ENCODE measurements at regions not wholly inside any gene's neighbourhood (a gene's known extent, or its start where the extent isn't known, plus 50 kb on each side); places are given as distances from the start of the nearest gene placed in this dataset.
"Not testable (repeated sequence)": the region's sequence is repeated elsewhere in the genome, so short reads cannot be mapped to it uniquely, and the experiment has no call there.

DNA sequence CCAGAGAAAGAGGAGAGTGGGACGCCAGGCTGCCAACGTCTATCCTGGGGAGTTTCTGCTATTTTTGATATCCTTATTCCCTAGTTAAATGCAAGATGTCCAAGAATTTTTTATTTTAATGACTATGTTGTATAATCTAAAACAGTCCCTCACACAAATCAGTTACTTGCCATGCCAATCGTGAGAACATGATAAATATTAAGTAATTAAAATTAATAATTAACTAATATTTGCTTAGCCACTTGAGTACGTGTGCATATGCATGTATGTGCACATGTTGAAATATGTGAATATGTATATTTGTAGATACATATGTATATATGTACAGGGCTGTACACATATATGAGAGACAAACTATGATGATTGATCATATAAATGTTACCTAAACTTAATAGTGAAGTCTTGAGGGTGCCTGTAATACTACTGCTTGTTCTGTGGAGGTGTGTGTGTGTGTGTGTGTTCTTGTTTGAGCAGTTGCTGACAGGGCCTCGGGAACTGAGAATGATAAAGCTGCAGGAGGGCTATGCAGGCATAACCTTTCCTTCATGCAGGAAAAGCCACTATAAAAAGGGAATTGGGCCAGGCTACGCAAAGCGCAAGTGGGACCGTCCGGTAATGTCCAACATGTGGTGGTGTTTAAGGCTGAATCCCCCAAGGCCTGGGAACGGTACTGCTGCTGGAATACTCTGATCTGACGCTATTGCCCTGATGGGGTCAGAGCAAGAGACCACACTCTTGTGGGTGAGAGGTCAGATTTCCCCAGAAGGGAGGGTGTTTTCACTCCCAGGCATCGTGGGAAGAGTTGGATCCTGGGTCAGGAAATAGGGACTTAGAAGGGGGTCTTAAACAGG is 148.3 kb upstream of the TBX18 start:
- no peak for DNase-seq

DNA sequence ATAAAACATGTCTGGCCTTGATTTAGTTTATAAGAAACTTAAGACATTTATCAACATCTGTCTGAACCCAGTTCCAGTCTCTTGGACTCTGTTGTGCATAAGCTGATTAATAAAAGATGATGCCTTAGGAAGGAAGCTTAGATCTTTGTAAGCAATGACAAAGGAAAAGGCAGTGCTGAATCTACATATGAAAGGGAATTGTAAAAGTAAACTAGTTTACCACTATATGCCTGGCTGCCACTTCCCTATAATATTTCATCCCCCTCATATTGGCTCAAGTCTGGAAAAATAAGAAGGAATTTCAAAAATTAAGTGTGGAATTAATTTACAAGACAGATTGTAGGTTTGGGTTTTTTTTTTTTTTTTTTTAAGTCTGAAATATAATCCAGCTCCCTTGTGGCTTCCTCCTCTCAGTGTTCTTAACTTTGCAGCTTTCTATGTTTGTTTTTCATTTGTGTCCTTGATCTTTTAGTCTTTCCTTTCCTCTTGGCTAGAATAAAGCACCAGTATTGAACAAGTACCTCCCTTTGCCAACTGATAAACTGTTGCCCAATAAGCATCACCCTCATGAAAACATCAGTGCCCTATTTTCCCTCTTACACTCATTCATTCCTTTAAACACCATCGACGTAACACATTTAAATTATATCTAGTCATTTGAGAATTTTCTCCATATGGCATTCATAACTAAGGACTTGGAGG is 146.7 kb upstream of the TBX18 start:
- DNase-seq: no peak

DNA sequence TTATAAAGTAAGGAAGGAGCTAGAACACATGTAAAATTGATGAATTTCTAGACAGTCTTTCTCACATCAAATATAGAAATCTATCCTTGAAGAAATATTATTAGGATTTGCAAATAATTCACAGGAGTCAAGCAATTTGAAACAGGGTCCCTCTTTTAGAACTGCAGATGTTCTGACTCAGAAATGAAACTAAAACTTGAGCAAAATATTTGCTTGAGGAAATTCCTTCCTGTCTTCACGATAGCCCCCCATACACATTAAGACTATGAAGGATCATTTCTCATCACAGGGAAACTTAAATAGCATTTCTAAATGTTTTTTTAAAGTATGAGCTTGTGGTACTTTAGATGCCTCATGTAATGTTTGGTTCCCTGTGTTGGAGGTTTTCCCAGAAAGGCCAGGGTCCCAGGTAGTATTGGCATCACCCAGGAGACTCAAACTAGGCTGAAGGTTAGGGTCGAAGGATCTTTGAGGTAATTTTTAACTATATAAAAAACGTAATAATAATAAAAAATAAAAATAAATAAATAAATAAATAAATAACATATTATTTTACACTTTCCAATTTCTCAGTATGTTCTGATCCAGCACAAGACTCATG is 144.0 kb upstream of the TBX18 start:
- no peak for DNase-seq

DNA sequence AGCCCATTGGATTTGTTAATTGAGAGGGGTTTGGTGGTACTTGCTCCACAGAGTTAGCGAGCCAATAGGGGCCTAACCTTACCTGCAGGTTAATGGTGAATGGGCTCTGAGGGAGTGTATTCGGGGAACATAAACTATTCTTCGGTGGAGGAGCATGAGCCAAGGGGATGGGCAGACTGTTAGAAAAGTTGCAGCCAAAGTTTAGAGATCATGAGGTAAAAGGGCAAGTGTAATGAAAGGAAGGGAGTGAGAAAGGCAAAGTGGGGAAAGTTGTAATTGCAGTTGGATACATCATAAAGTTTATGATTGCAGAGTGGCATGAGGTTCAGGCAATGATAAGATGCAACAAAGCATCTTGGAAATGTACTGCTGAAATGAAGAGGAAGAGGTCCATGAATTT is 142.1 kb upstream of the TBX18 start:
- no peak for DNase-seq

DNA sequence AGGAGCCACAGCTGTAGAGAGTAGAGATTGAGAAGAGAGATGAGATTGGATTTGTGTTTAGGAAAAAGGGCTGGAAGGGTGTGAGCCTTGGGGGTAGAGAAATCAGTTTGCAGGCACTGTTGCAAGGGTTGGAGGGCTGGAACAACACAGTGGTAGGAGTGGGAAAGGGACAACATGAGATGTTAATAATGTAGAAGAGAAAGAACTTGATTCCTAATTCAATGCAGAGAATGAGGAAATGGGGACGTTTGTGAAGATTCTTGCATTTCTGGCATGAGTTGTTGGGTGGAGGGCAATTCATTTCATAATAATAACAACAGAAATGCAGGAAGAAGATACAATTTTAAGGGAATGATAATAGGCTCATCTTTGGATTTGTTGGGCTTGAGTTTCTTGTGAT is 141.4 kb upstream of the TBX18 start:
- DNase-seq: no peak

DNA sequence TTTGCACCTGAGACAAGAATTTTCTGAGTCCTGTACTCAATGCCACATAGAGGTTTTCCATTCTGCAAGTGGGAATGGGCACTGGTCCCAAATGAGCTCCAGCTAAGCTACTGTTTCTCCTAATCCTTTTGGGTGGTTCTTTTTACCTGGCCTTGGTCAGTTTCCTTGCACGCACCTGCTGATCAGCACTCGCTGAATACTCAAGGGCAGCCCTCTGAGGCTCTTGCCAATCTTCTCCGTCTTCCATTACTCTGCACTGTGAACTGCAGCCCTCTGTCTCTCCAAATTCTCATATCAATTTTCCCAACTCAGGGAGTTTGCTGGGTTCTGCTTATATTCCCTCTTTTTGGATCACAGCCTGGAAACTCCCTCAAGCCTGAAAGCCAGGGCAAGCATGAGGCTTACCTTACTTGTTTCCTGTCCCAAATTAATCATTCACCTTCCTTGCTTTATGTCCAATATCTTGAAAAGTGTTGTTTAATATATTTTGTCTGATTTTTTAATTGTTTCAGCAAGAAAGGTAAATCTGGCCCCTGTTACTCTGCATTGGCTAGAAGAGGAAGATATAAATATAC is 138.0 kb upstream of the TBX18 start:
- no peak for DNase-seq

DNA sequence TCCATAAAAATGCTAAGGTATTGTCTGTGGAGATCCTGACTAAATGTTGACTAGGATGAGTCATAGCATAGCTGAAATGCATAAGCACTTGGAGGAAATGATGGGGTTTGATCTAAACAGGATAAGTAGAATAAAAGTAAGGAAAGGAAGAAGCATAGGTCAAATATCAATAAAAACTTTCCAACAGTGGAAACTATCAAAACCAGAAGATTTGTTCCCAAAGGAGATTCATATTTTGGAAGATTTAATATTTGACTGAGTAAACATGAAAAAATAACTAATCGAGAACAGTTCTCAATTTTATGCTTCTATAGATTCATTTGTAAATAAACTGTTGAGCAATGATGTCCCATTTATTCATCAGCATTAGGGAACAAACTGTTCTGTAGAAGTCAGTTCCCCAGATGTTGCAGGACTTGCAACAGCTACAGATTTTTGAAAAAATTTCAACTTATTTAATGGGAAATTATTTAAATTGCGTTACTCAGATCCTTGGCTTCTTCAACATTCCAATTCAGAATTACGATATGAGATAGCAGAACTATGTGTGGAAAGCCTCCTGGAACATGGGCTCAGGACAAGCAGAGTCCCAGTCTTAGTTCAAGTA is 133.7 kb upstream of the TBX18 start:
- no peak for DNase-seq

DNA sequence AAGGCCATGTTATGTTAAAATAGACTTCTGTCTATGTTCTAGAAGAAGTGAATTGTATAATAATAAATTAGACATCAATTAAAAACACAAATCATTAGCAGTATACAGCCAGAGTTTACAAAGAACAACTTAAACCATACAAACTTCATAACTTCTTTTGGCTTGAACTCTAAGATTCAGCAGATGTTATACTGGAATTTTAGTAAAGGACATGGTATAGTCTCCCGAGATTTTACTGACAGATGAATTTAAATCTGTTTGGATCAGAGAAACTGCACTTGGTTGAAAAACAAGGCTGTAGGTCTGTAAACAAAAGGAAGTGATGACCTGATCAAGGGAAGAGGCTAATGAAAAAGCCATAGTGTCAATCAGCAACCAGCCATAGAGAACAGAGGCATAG is 132.6 kb upstream of the TBX18 start:
- DNase-seq: no peak

DNA sequence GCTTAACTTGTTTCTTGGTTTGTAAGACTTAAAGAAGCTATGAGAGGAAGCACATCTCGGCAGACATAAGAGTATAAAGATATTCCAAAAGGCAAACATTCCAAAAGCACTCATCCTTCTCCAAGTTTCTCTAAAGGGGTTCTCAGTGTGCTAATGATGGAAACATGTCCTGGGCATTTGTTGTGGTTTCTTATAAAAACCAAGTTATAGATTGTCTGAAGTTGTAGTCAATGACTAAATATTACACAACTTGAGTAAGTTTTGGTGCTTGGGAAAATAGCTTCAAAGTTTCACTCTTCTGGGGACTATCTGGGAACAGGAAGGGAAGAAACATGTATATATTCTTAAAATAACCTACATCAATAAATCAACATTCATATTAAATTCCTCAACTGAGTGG is 128.3 kb upstream of the TBX18 start:
- no peak for DNase-seq

DNA sequence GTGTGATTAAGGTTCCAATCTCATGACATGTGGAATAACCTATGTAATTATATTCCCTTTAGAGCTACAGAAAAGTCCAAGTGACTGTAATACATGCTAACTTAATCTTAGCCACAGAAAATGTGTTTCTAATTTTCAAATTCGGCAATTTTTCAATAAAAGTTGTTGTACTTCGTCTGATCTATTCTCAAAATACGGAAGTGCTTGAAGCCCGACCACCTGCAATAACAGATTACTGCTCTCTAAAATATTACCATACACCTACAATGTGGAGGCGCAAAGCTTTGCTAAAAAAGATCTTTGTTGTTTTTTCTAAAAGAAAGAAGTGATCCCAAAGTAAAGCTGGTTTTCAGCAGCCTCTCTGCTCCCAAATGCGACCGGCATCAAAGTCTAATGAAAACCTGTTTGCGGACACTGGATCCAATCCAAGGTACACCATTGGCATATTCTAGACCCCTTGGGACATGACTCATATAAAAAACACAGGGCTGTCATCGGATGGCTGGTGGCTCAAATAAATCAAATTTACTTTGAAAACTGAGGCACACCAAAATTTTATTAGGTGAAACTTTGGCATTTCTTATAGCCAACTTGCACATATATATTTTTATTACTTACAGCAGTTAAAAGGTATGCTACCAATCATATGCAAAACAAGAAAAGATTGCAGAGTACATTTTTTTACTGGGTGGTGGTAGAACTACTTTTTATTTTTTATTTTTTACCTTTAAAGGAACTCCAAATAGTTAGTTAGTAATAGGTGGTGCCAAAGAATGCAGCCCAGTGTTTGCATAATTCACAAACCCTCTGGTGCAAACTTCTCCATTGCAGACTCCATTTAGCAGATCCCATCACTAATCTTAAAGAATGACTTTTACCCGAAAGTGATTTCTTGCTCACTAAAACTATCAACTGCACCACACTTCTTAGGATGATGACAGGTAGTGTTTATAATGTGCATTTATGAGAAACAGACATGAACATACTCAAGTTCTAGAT is 118.7 kb upstream of the TBX18 start:
- DNase-seq: no peak

DNA sequence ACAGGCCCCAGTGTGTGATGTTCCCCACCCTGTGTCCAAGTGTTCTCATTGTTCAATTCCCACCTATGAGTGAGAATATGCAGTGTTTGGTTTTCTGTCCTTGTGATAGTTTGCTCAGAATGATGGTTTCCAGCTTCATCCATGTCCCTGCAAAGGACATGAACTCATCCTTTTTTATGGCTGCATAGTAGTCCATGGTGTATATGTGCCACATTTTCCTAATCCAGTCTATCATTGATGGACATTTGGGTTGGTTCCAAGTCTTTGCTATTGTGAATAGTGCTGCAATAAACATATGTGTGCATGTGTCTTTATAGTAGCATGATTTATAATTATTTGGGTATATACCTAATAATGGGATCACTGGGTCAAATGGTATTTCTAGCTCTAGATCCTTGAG is 115.0 kb upstream of the TBX18 start:
- not testable (repeated sequence) for DNase-seq

DNA sequence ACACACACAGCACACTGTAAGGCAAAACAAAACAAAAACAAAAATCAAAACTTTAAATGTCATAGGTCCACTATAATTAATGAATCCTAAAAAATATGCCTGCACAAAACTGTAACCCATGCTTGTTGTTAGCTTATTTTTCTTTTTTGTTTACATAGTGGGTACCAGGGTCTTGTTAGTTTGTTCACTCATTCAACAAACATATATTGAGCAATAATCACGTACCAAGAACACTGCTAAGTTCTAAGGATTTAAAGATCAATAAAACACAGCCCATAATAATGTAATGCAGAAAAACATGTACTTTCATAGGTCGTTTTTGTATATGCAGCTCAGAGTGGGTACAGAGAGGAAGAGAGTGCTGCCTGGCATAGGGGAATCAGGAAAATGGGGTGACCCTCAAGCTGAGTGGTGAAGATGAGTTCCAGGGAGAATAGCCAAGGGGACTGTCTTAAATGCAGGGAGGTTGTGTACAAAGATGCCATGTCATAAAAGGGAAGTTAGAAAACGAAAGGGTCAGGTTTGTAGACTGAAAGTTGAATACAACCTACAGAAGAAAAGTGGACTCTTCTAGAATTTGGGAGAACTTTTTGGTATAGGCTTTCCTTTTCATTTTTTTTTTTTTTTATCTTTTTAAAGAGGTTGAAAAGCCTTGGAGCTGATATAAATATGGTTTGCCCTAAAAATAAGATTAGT is 113.3 kb upstream of the TBX18 start:
- no peak for DNase-seq

DNA sequence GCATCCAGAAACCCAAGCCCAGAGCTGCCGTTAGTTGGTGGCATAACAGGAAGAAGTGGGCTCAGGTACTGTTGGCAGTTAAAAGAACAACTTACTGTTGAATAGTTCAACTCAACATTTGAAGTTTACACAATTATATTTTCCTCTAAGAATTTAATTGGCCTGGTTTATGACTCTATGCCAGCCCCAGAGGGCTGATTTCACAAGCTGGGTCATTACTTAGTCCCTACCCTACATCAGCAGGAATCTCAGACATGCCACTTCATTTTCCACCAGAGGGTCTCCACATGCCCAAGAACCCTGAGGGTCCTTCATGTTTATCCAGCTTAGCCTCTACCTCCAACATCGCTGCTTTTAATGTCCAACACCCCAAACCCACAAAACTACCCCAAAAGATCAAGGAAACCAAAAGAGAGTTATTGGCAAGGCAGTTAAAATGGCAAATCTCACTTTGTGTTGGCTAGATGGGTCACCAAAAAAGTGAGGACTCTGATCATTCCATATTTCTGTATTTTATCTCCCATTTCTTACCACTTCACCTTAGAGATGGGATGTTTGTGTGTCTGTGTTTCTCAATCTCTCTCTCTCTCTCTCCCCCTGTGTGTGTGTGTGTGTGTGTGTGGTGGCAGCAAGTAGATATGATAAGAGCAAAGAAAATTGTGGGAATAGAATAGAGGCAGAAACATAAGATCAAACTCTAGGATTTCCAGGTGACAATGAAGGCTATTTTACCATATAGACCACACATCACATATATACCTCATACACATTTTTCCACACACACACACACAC is 112.5 kb upstream of the TBX18 start:
- DNase-seq: no peak

DNA sequence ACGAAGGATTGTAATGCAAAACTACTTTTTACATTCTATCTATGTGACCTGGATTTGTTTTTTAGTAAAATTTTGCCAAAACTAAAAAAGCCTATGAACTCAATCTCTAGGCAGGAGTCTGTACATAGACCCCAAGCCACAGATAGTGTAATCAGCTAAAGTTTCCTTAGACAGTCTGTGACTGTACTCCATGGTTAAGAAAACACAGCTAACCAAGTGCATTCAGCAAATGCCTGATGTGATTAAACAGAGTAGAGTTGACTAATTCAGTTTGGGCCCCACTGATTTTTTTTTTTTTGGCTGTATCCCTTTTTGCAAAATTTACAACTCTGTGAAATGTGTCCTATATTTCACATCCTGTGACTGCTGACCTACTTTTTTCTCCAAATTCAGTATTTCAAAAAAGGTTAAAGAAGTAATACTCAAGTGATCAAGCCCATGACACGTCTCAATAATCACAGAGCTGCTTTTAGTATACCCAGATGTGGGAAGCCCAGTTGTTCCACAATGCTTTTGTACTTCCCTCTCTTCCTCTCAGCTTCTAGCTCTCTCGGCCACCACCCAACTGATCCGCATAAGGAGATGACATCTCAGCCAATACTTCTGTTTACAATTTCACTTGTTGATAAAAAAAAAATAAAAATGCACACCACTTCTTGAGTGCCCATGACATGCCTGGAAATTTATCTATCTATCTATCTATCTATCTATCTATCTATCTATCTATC is 108.8 kb upstream of the TBX18 start:
- no peak for DNase-seq

DNA sequence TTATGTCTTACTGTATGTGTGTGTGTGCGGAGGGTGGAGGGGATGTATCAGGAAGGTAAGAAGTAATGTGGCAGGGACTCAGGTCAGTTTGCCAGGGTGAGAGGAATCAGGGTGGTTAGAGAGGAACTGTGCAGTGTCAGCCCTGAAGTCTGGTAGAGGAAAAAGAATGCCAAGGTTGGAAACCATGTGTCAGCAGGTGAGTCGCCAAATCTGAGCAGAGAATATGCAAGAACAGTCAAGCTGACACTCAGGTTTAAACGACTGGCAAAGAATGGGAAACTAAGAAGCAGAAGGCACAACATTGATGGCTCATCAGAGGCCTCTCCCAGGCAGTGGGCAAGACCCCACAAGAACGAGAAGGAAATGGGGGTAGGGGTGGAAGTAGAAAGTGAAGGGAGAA is 107.5 kb upstream of the TBX18 start:
- DNase-seq: no peak

DNA sequence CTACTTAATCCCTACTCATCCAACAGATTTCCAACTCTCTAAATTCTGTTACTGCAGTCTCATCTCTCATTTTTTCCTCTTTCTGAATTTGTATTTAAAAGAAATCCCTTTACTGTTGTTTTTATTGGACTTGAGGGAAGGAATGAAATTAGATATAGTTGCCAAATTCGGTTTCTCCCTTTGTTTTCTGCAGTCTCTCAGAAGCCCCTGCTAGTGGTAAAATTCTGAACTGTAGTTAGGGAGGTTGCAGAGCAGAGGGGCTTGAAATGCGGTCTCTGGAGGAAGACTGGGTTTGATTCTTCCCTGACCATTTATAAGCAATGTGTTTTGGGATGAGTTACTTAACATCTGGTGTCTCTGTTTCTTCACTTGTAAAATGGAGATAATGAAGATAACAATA is 106.3 kb upstream of the TBX18 start:
- DNase-seq: no peak

DNA sequence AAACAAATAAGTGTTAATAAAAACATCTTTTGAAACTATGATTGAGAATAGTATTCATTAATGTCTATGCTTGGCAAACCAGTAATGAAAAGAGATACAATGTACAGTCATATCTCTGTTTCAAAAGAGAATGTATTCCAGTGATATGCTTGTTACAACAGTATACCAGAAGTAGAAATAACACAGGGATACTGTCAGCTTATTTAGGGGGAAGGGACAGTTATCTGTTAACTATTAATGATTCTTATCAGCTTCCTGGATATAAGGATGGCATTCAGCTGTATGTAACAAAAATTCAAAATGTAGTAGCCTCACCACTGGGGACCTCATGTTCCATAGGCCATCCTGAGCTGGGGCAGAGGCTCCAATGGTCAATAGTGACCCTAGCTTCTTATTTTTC is 103.8 kb upstream of the TBX18 start:
- DNase-seq: no peak

DNA sequence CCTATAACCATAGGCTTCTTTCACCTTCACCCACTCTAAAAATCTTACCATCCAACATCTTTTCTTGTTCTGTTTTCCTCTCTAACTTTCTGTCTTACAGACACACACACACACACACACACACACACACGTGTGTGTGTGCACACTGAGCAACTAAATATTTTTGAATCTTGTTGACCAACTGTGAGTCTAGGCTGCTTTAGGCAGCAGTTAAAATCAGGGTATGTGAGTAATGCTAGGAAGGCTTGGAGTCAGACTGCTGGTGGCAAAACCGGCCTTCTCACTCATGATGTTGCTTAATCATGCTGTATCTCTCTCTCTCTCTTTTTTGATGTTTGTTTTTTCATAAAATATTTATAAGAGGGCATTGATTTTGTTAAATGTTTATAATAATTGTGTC is 103.1 kb upstream of the TBX18 start:
- DNase-seq: no peak

DNA sequence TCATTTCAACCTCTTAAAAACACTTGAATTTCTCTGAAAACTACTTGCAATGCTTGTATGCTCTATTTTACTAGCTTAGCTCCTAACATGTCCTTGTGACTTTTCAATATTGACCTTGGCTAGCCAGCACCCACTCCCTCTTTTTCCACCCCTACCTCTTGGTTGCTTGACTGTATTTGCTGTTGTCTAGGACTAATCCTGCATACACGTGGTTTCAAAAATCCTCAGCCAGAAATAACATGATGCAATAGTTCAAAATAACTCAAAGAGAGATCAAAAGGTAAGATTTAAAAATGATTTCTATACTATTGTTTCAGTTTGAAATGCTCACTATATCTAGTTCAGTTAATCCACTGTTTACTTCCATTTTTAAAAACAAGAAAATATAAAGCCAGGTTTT is 102.3 kb upstream of the TBX18 start:
- no peak for DNase-seq

DNA sequence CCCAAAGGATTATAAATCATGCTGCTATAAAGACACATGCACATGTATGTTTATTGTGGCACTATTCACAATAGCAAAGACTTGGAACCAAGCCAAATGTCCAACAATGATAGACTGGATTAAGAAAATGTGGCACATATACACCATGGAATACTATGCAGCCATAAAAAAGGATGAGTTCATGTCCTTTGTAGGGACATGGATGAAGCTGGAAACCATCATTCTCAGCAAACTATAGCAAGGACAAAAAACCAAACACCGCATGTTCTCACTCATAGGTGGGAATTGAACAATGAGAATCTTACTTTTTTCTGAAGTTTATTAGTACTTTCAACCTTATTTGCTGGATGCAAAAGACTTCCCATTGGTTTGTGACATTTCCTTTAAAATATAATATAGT is 101.0 kb upstream of the TBX18 start:
- DNase-seq: not testable (repeated sequence)

Data from NCI-H2107 (cell line).